Stimulated activated CD4-positive, alpha-beta T cell treated with anti-CD3 and anti-CD28 coated beads, TNF-alpha, amount 100 ng/mL, for 4 hours (primary cell): ENCODE measurements at regions not wholly inside any gene's neighbourhood (a gene's known extent, or its start where the extent isn't known, plus 50 kb on each side); places are given as distances from the start of the nearest gene placed in this dataset.
"Not testable (repeated sequence)": the region's sequence is repeated elsewhere in the genome, so short reads cannot be mapped to it uniquely, and the experiment has no call there.

Source experiments
- DNase-seq, 3 experiments: peaks; one replicate each; pipeline ENCODE4 v3.0.0-alpha.2; 2020; ENCODE audit warnings: low read depth in 3 of 3

DNA sequence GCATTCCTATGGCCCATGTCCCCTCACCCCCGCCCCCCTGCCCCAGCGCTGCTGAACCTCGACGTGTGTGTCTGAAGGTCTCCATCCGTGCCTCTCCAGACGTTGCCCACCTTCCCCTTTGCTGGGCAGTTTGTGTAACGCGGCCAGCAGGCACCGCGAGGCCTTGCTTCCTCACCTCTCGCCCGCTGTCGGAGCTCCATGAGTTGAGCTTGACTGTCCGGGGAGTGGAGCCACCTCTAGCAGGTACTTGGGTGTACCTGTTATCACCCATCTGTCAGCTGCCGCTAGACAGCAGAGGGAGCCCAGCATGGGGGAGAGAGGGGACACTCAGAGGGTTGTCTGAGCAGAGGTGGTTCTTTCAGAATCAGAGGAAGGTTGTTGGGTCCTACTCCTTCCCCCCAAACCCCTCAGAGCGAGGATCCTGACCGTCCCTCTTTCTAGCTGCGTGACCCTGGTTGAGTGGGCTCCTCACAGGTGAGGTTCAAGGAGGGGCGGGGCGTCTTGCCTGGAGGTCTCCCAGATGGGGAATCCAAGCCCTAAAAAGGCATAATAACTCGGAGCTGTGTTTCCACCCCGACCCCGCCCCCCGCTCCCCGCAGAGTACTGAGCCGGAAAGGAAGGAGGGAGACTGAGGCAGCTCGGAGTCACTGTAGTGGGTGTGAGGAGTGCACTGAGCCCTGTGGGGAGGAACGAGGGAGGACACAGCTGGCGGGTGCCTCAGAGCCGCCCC, 184.7 kb downstream of the C9orf50 start:
- no peak for DNase-seq

DNA sequence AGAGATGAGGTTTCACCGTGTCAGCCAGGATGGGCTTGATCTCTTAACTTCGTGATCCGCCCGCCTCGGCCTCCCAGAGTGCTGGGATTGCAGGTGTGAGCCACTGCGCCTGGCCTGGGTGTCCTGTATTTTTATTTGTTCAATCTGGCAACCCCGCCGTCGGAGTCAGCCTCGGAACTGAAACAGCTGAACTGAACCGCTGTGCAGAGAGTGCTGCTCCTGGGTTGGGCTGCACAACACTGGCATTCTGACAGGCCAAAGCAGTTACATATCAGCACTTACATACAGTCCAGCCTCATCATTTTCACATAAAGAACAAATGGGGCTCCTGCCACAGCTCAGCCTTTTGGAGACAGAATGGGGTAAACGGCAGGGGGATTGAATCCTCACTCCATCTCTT, 185.6 kb downstream of the C9orf50 start:
- no peak for DNase-seq

DNA sequence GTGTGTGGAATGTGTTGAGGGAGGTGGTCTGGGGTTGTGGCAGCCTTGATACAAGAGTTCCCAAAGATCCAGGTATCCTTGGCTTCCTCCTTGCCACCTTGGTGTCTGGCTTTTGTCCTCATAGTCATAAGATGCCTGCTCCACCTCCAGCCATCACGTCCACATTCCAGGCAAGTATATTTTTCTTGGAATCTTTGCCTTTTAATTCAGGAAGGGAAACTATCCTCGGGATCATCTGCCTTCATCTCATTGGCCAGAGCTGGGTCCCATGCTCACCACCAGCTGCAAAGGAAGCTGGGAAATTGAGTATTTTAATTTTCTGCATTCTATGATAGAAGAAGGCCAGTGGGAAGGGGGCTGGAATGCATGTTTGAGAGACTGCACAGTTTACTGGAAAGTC, 186.7 kb downstream of the C9orf50 start:
- DNase-seq: no peak

DNA sequence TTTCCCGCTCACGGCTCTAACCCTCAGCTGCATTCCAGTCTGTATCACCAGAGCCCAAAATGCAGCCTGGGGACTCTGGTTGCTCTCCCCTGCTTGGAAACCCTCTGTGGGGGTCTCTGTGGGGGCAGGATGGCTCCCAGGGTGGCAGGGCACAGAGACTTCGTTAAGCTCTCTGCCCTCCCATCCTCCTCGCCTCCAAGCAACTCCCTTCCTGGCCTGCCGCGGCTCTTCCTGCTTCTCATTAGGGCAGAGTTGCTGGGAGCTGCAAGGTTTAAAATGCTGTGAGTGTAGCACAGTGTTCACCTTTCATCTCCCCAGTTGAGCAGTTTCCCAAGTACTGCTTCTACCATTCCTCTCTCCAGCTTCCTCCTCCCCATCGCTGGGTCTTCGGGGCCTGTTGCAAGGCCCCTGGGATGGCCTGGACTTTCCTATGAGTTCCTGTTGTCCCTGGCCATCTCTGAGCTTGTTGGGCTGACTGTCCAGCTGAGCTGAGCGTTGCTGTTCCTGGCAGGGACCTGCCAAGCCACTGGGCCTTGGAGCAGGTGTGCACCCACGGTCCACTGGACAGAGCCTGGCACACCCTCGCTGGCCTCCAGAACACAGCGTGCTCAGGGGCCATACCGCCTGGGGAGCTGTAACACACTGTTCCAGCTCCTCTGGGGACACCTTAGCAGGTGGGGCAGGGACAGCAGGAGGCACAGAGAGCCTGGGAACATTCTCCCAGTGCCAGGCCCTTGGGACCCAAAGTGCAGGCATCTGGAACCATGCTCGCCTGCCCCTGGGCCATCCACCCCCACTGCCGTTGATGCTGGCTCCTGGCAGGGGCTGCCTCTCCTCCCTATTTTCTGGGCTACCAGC, 188.4 kb downstream of the C9orf50 start:
- DNase-seq: no peak

DNA sequence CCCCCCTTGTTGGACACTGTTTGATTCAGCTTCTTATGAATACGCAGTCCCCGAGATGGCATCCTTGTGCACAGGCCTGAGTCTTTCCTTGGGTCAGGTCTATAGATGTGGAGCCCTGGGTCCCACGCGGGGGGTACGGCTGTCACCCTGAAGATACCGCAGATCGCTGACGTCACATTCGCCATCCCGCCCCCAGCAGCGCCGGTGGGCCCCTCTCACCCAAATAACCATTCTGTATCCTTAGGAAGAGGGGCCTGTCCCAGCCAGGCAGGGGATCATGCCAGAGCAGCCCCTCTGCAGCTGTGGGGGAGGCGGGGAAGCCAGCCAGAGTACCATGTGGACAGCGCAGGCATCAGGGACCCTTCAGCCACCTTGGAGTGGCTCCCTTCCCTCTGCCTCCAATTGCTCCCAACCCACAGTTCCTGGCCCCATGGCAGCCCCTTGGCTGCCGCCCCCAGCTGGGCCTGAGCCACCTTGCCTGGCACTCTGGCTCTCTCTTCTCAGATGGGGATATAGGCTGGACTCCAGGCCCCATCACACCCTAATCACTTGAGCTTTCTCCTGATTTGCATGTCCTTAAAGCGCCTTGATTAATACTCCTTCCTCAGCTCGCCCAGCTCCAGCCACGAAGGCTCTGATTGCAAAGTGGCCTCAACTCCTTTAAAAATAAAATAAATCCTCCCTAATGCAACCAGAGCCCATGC, 189.8 kb downstream of the C9orf50 start:
- DNase-seq: no peak

DNA sequence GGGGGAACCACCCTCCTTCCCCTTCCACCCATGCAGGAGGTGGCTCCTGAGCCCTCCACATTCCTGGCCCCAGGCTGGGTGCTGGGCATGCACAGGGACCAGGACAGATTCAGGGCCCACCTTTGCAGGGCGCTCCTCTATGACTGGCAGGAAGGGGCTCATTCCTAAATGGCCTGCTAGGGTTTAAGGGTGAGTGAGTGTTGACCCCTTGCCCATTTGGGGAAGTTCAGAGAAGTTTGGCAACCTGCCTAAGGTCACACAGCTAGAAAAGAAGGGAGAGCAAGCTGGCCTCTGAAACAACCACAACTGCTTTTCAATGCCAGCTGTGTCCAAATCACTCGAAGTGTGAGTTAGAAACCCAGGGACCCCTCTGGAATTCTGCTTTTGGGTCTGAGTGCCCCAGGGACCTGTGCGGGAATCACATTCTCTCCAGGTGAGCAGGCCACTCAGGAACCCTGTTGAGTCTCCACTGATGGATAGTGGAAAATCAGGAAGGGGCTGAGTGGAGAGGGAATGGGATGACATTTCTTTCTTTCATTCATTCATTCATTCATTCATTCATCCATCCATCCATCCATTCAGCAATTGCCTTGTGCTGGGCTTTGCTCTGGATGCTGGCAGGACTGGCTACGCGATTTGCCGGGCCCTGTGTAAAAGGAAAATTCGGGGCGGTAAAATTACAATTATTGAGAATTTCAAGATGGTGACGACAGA, 191.9 kb downstream of the C9orf50 start:
- no peak for DNase-seq

DNA sequence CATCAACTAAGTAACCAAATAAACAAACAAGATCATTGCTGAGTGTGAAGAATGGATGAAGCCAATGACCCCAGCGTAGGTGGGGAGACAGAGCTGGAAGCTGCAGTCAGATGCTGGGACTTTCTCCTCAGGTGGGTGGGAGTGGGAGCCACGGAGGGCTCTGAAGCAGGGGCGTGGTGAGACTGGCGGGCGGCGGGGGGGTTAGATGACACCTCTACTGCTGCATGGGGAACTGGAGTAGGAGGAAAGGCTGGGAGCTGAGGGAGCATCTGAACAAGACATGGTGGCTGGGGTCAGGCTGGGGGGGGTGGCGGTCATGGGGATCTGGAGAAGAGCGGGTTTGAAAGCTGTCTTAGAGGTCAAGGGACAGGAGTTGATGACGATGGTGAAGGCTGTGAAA, 193.8 kb downstream of the C9orf50 start:
- DNase-seq: no peak

DNA sequence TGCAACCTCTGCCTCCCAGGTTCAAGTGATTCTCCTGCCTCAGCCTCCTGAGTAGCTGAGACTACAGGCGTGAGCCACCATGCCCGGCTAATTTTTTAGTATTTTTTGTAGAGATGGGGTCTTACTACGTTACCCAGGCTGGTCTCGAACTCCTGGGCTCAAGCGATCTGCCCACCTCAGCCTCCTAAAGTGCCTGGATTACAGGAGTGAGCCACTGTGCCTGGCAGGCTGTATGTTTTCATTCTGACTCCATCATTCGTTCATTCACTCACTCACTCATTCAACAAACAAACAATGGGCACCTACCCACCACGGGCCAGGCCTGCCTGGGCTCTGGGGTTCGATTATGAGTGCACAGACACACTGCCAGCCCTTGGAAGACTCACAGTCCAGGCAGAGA, 197.1 kb downstream of the C9orf50 start:
- DNase-seq: not testable (repeated sequence)

DNA sequence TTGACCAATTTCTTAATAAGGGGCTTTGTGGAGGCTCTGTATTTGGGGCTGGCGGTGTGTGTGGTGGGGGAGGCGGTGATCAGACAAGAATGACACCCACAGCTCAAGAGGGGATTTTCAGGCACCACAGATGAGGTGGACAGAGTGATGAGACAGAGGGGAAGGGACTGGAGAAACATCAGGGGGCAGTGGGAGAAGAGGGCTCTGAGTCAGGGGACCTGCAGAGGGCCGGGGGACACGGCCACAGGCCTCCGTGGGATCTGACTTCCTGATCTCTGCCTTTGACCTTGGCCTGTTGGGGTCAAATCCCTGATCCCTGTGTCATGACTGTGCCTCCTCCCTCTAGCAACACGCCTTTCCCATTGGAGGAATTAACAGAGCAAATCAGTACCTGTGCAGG, 197.7 kb downstream of the C9orf50 start:
- DNase-seq: no peak

DNA sequence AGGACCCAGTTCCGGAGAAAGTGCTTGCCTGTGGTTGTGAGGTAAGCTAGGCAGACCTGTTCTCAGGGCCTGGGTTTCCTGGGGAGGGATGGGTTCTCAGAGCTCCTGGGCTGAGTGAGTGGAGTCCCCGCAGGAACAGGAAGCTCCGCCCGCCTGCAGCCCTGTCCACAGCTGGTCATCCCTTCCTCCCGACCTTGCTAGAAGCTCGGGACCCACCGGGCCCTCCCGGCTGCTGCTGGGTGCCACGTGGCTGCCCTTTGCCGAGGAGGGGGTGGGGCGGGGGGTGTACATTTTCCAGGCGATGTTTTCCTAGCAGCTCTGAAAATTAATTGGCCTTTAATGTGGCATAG, 198.1 kb downstream of the C9orf50 start:
- DNase-seq: no peak

DNA sequence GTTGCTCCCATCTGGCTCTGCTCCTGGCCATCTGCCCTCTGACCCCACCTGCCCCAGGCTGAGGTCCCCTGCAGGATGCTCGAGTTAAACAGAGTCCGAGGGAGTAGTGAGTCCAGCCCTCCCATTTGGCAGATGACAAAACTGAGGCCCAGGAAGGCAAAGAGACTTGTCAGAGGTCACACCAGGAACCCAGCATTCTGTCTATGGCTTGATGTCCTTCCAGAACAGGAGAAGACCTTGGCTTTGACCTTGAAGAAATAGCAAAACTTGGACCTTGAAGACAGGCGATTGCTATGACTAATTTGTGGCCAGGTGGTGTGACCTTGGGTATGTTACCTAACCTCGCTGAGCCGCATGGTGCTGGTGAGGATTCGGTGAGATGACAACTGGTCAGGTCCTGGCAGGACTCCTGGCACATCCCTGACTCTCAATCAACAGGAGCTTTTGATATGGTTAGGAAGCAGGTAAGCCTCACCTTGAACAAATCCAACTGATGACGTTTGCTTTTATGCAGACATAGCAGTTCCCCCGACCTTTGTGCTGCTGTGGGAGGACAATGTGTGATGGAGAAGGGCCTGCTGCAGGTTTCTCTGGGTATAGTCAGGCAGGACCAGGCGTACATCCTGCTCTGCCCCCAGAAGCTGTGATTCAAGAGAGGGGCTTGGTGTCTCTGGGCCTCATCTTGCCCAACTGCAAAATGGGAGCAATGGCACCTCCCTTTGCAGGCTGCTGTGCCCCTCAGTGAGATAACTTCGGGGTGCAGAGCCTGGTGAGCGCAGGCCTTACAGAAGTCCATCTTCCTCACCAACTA, 198.7 kb downstream of the C9orf50 start:
- DNase-seq: no peak

DNA sequence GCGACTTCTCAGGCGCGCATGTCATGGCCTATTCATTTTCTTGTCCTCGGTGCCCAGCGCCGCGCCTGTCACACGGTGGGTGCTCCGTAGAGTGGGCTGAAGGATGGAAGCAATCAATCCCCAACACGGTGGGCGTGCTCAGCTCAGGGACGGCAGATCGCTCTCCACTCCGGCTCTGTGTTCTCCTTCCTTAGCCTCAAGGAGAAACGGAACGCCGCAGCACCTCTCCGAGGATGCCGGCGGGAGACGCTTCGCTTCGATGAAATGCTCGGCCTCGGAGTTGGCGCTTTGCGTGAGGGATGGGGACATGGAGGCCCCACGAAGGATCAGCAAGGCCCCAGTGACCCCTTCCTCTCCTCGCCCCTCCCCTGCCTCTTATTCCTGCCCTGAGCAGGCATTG, 199.5 kb downstream of the C9orf50 start:
- no peak for DNase-seq

DNA sequence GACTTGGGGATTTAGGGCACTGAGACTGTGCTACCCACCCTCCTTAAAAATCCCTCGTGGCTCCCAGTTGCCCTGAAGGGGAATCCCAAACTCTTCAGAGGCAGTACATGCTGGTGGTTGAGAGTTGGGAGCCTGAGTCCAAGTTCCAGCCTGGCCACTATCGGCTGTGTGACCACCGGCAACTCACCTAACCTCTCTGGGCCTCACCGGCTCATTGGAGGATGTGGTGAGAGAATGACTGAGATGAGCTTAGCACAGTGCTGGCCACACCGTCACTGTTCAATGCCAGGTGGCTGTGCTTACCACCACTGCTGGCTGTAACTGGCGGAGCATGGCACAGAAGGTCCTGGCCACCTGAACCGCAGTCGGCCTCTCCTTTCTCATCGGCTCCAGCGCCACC, 200.2 kb downstream of the C9orf50 start:
- DNase-seq: no peak

DNA sequence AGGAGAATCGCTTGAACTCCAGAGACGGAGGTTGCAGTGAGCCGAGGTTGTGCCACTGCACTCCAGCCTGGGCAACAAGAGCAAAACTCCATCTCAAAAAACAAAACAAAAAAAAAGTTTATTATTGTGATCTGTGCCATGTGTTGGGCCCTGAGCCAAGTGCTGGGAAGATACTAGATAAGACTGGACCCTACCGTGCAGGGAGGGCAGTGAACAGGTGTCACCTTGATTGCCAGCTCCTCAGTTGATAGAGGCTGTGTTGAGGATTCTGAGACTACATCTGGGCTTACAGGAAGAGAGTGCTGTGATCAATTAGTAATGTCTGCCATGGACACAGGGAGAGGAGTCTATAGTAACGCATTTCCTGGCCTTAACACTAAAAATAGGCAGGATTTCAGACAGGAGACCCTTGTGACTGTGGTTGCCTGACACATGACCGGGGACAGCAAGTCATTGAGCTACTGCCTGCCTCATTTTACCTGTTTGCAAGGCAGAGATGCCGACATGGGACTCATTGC, 201.5 kb downstream of the C9orf50 start:
- DNase-seq: no peak

DNA sequence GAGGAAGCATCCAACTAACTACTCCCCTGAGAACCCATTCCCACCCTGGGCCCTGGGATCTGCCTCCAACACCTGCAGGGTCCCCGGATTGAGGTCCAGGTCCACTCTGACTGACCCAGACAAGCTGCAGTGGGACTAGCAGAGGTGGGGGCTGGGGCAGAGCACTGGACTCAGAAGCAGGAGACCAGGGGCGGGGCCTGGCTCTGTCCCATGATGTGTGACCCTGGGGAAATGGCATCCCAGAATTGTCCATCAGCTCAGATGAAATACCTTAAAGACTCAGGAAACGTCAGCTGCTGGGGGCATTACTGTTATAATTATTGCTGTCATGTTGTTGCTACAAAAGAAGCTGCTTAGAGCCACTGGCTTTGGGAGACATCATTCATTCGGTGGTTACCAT, 202.4 kb downstream of the C9orf50 start:
- DNase-seq: no peak

DNA sequence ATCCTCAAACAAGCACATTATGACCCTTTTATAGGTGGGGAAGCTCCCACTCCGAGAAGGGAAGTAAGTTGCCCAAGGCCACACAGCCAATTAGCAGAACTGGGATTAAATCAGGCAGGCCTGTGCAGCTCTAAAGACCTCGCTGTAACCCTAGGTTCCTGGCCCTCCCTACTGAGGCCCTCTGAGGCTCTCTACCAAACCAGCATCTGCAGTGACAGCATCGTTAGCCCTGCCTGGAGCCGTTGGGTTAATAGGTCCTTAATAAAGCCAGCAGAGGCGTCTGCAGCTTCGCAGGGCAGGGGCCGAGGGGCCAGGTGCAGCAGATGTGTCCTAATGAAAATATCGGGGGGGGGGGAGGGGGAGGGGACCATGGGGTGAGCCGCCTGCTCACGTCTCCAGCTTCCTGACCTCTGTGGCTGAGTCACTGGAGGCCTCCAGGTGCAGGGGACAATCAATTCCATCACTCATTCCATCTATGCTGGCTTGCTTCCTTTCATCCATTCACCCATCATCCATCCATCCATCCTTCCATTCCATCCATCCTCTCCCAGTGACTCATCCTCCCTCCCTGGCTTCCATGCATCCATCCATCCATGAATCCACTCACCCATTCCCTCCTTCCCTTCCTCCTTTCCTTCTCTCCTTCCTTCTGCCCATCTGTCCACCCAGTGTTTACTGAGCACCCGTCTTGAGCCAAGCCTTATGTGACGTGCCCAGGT, 203.9 kb downstream of the C9orf50 start:
- no peak for DNase-seq

DNA sequence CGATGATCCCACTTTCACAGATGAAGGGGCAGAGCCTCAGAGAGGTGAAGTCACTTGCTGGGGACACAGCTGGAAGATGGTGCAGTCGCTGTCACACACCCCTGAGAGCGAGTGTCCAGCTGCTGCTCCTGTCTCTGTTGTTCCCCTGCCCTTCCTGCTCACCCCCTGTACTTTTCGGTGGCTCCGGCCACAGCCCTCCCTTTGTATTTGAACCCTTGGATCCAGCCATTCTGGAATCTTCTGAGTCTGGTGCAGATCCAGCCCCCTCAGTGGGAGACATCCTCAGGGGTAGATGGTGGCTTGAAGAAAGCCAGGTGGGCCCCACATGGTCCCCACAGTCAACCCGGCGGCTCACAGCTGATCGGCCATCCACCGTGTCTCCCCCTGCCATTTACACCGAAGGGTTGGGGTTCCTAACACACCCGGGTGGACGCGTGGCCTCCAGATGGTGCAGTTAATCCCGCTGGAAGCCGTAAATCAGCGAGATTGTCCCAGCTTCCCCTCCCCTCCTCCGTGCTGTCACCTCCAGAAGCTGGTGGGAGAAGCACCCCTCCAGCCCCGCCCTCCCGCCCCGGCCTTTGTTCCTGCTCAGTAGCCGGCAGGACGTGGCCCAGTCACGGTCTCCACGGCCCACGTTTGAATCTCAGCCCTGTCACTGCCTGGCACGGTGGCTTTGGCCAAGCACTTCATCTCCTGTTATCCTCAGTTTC, 204.8 kb downstream of the C9orf50 start:
- DNase-seq: no peak

DNA sequence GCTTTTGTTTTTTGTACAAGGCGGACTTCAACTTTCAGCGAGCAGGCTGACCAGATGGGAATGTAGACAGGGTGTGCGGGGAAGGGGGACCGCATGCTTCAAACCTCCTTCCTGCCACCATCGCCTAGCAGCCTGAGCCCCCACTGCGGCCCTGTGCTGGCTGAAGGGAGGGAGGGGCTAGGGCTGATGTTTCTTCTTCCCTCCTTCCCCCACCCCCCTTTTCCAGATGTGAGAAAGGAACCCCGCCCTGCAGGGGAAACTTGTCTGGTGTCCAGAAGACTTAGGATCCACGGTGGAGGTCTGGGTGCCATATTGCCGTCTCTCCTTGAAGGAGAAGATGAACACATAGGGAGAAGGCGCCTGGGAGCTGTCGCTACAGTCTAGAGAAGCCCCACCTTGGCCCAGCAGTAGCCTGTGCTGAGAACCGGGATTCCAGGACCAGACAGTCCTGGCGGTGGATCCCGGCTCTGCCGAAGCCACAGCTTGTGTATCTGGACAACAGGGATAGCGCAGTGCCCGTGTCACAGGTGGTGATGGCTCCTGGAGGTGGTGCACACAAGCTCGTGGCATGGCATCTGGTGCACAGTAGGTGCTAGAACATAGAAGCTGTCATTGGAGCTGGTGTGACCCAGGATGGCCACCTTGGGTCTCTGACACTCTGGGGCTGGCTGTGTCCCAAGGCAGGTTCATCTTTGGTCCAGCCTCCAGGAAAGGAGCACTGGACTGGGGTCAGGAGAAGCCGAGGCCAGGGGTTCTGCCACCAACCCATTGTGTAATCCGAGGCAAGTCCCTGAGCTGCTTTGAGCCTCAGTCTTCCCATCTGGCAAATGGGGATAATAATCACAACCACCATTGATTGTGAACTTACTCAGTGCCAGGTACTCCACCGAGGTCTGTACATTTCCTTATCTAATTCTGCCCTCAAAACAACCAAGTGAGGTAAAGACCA, 205.6 kb downstream of the C9orf50 start:
- DNase-seq: no peak
